ENCODE measurements at regions not wholly inside any gene's neighbourhood (a gene's known extent, or its start where the extent isn't known, plus 50 kb on each side); places are given as distances from the start of the nearest gene placed in this dataset.
A peak's percentile ranks its signal among the peaks of the same experiment; 100 is the strongest.

GRCh38 chr9:18368206-18368605 is 105.7 kb upstream of the ADAMTSL1 start:
- Histone ChIP-seq H4K91ac (ENCODE audit: insufficient read depth, low read depth, low read length) (no peak overlapping the region), H2BK20ac (ENCODE audit: low read depth, low read length) (no peak overlapping the region), H3K4me3 (ENCODE audit: insufficient read depth, low read depth, low read length) (no peak overlapping the region), H3K4me2 (ENCODE audit: low read depth, low read length) (no peak overlapping the region), H2AK5ac (ENCODE audit: low read depth, low read length) (peak overlapping the region; percentile 57; the same call in 1 of the 2 replicates), H3K9me1 (ENCODE audit: insufficient read depth, low read length) (peaks cover 3% of the 10 kb centered on the region; the same call in 1 of the 2 replicates), H4K5ac (ENCODE audit: low read depth, low read length) (no peak overlapping the region), H2BK15ac (ENCODE audit: low read depth, low read length) (no peak overlapping the region), H3K56ac (ENCODE audit: extremely low read depth, insufficient read depth, low read length) (no peak overlapping the region), H2BK120ac (ENCODE audit: low read depth, low read length) (no peak overlapping the region), H3K27me3 (ENCODE audit: control insufficient read depth, insufficient read depth, low read length) (no peaks in the 10 kb centered on the region), H3K27ac (ENCODE audit: insufficient read depth, low read length) (no peak overlapping the region), H3K18ac (ENCODE audit: low read depth, low read length) (peak overlapping the region; percentile 19; the same call in 1 of the 2 replicates), H3K9me3 (ENCODE audit: control insufficient read depth, insufficient read depth, low read length) (no peaks in the 10 kb centered on the region), H3K14ac (replicated peaks; ENCODE audit: low read depth, low read length) (peak overlapping the region; percentile 76; the same call in 1 of the 2 replicates), H3K9ac (ENCODE audit: low read depth, low read length) (no peak overlapping the region), H3K79me1 (ENCODE audit: low read depth in 1 of 2, low read length in 2 of 2) (no peaks in the 10 kb centered on the region), H3K4me1 (ENCODE audit: control insufficient read depth, insufficient read depth, low read length) (peaks cover 2% of the 10 kb centered on the region; the same call in 1 of the 2 replicates), H2BK5ac (ENCODE audit: low read depth, low read length, poor library complexity, severe bottlenecking) (no peak overlapping the region), H2AK9ac (replicated peaks; ENCODE audit: low read depth, low read length, poor library complexity) (no peak overlapping the region), H2AFZ (replicated peaks; ENCODE audit: low read length, poor library complexity) (peak overlapping the region; percentile 36), H4K20me1 (ENCODE audit: insufficient read depth, low read length) (no peaks in the 10 kb centered on the region), H3K4ac (ENCODE audit: low read depth, low read length) (no peak overlapping the region), H4K8ac (ENCODE audit: low read depth in 2 of 2, low read length in 2 of 2) (no peak overlapping the region), H3K36me3 (ENCODE audit: control insufficient read depth, insufficient read depth, low read length) (no peaks in the 10 kb centered on the region), H3K23ac (ENCODE audit: low read depth, low read length) (no peak overlapping the region)
- DNase-seq (peak; percentile 32), ATAC-seq (ENCODE audit: low read depth) (no peak)
- no TSS peak for BruUV-seq (replicated peaks)
- ChIA-PET POLR2A (ENCODE audit: unreplicated experiment) (no interaction called here), CTCF (no interaction called here)
- 80% methylated on average over 1 of the region's 4 CpGs; no CpG with 5 or more reads in 1 of the 2 experiments for WGBS, 2 experiments (ENCODE audit: extremely low coverage in 2 of 2, insufficient read length in 1 of 2)
- intact Hi-C loops (cut with micrococcal nuclease) (no loop called here), in situ Hi-C loops (cut with MboI; ENCODE audit: low sequenced_read_pairs) (no loop called here), dilution Hi-C loops (cut with HindIII; ENCODE audit: low sequenced_read_pairs, unreplicated experiment) (no loop called here)
- TF ChIP-seq BHLHE40 (IDR thresholded peaks at IDR 0.05; ENCODE audit: low read depth, low read length) (no peak), ELK1 (IDR thresholded peaks at IDR 0.05; ENCODE audit: borderline replicate concordance, low read depth, low read length) (no peak), MAZ (IDR thresholded peaks at IDR 0.05; ENCODE audit: borderline replicate concordance, low read depth, low read length) (no peak), SMC3 (IDR thresholded peaks at IDR 0.05; ENCODE audit: low read depth, low read length) (no peak)
